ENCODE measurements at regions not wholly inside any gene's neighbourhood (a gene's known extent, or its start where the extent isn't known, plus 50 kb on each side); places are given as distances from the start of the nearest gene placed in this dataset.

GRCh38 chr1:192751260-192751659, 57.6 kb upstream of the RGS2 start:
- in situ Hi-C loops (cut with MboI): no loop called here
- ATAC-seq (no peak), FAIRE-seq (no peak), DNase-seq (ENCODE audit: extremely low read depth in 1 of 4, low spot score in 3 of 4) (no peak)
- H4K20me1 ChIP-seq (replicated peaks; ENCODE audit: control insufficient read depth, insufficient read depth, low read length): no peaks in the 10 kb centered on the region
- H3K9me3 ChIP-seq (replicated peaks; ENCODE audit: control insufficient read depth, insufficient read depth, low read depth, low read length): no peaks in the 10 kb centered on the region
- no peaks in the 10 kb centered on the region for H3K79me2 ChIP-seq (ENCODE audit: control insufficient read depth, insufficient read depth, low read length)
- no peak overlapping the region for H3K4me2 ChIP-seq (ENCODE audit: insufficient read depth, low read length)
- H3K9ac ChIP-seq (ENCODE audit: insufficient read depth in 1 of 2, low read depth in 2 of 2, low read length in 2 of 2): no peak overlapping the region
- no peaks in the 10 kb centered on the region for H3K9me1 ChIP-seq (ENCODE audit: control insufficient read depth, insufficient read depth, low read length)
- no peaks in the 10 kb centered on the region for H3K36me3 ChIP-seq (ENCODE audit: control insufficient read depth, insufficient read depth, low read length)
- H3K27ac ChIP-seq (ENCODE audit: extremely low read depth, low read depth, low read length): no peak overlapping the region
- intact Hi-C loops (cut with micrococcal nuclease): no loop called here
- CTCF ChIA-PET (ENCODE audit: low intra/inter-chr PET ratio): no interaction called here
- POLR2A ChIA-PET: no interaction called here
- BruUV-seq (replicated peaks): no TSS peak
- 9% methylated on average over 12 of the region's 12 CpGs for WGBS (ENCODE audit: insufficient coverage, low coverage, missing lambda C conversion rate)
- H3K4me3 ChIP-seq: no peak overlapping the region
- no peak overlapping the region for H2AFZ ChIP-seq (ENCODE audit: low read depth, low read length)
- no peaks in the 10 kb centered on the region for H3K27me3 ChIP-seq (ENCODE audit: control insufficient read depth in 2 of 2, insufficient read depth in 2 of 2, low read length in 2 of 2)
- no peaks in the 10 kb centered on the region; a peak in 1 of 5 replicates for H3K4me1 ChIP-seq (replicated peaks in 1 of 2; ENCODE audit: control insufficient read depth in 2 of 2, insufficient read depth in 2 of 2, low read length in 2 of 2)
- no peak for TF ChIP-seq AFF4 (CRISPR knock-in tag; IDR thresholded peaks at IDR 0.05)
- no peak for TF ChIP-seq CCNT2 (IDR thresholded peaks at IDR 0.05; ENCODE audit: borderline replicate concordance, extremely low read depth, insufficient read length, low read depth, low read length)
- TF ChIP-seq ZBTB40 (IDR thresholded peaks at IDR 0.05): no peak
- no peak for TF ChIP-seq ZBTB40 (CRISPR knock-in tag; IDR thresholded peaks at IDR 0.05)
- TF ChIP-seq RBM15 (IDR thresholded peaks at IDR 0.05; ENCODE audit: insufficient read depth, low read length): no peak
- TF ChIP-seq CGGBP1 (CRISPR knock-in tag; IDR thresholded peaks at IDR 0.05): no peak
- no peak for TF ChIP-seq LARP7 (IDR thresholded peaks at IDR 0.05)
- no peak for TF ChIP-seq NCOA4 (IDR thresholded peaks at IDR 0.05; ENCODE audit: partially characterized antibody)
- no peak for TF ChIP-seq STAT5B (CRISPR knock-in tag; IDR thresholded peaks at IDR 0.05)
- TF ChIP-seq SMARCA4 (IDR thresholded peaks at IDR 0.05): no peak
- TF ChIP-seq CBX5 (IDR thresholded peaks at IDR 0.05; ENCODE audit: borderline replicate concordance, low read depth): no peak
- no peak for TF ChIP-seq SMAD4 (CRISPR knock-in tag; conservative IDR thresholded peaks at IDR 0.05)

All from K562 (cell line).